SH-SY5Y (cell line): ENCODE measurements at regions not wholly inside any gene's neighbourhood (a gene's known extent, or its start where the extent isn't known, plus 50 kb on each side); places are given as distances from the start of the nearest gene placed in this dataset.

Experiments used
- GATA2 ChIP-seq: IDR thresholded peaks from 2 replicates; pipeline ENCODE4 v1.6.1; 2011; ENCODE audit warnings: mild to moderate bottlenecking, low read depth, low read length
- GATA3 ChIP-seq: IDR thresholded peaks from 2 replicates; pipeline ENCODE4 v1.6.1; 2011; ENCODE audit warnings: low read depth, mild to moderate bottlenecking, low read length, moderate library complexity

DNA sequence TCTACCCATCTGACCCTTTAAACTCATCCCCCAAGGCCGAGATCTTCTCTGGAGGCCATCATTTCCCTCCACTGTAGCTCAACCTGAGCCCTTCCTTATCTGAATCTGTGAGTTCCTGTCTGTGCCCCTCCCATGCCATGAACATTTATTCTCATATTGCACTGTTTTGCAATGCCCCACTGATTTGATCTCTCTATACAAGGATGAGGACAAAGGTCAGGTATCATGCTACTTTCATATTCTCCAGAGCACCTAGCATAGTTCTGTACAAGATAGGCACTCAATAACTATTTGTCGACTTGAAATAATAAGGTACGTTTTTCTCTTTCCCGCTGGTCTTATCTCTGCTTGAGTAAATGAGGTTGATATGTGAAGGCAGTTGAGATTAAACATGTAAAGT lies 135.5 kb downstream of the KLF5 start:
- TF ChIP-seq GATA2, result 0 out of 2 replicates have a peak, but pooled peaks have one; percentile 15
- no peak for TF ChIP-seq GATA3
